HEK293 (cell line): ENCODE measurements at regions not wholly inside any gene's neighbourhood (a gene's known extent, or its start where the extent isn't known, plus 50 kb on each side); places are given as distances from the start of the nearest gene placed in this dataset.

Experiments
- CTCF ChIA-PET: fragments of 350-600 bp; formaldehyde crosslinking; extraction: SDS; loops from one replicate; lab custom pipeline; 2021; ENCODE audit warnings: antibody characterized with exemption; lab: Yijun Ruan, JAX
- POLR2A ChIA-PET: fragments of 300-600 bp; formaldehyde crosslinking; extraction: SDS; loops from one replicate; lab custom pipeline; 2020; ENCODE audit warnings: antibody characterized with exemption, inconsistent platforms; lab: Yijun Ruan, JAX
- H3K27ac ChIP-seq: fragments of 200-500 bp; sonication (Bioruptor generic); 2 replicates; pipeline ENCODE4 v1.5.1; 2014; ENCODE audit warnings: low read depth, low read length, control low read depth, inconsistent platforms; ENCODE audit errors: extremely low read depth
- H3K36me3 ChIP-seq, 2 experiments: fragments of 200-500 bp in 1 of 2; sonication (Bioruptor generic) in 1 of 2; 1 replicate in 1 of 2; 2 replicates in 1 of 2; pipeline ENCODE4 v1.5.1; 2014 to 2017; ENCODE audit warnings: inconsistent platforms in 2 of 2, low read length in 2 of 2; ENCODE audit not compliant: control insufficient read depth in 2 of 2, insufficient read depth in 1 of 2
- H3K4me1 ChIP-seq: fragments of 200-500 bp; sonication (Bioruptor generic); 2 replicates; pipeline ENCODE4 v1.5.1; 2014; ENCODE audit warnings: mild to moderate bottlenecking, low read length, inconsistent platforms; ENCODE audit not compliant: control insufficient read depth, insufficient read depth
- H3K4me3 ChIP-seq: 2 replicates; pipeline ENCODE4 v1.5.1; 2011; ENCODE audit warnings: low read depth, mild to moderate bottlenecking, control low read depth, low read length, moderate library complexity
- H3K9me3 ChIP-seq: fragments of 200-500 bp; sonication (Bioruptor generic); 2 replicates; pipeline ENCODE4 v1.5.1; 2014; ENCODE audit warnings: low read depth, low read length, inconsistent platforms; ENCODE audit not compliant: control insufficient read depth, insufficient read depth
- FEZF1 ChIP-seq: fragments of 450-650 bp; formaldehyde crosslinking; IDR thresholded peaks from 2 replicates; pipeline ENCODE4 v1.5.1; 2016; ENCODE audit warnings: missing biosample characterization, missing genetic modification characterization
- GFI1B ChIP-seq: fragments of 450-650 bp; formaldehyde crosslinking; IDR thresholded peaks from 2 replicates; pipeline ENCODE4 v1.5.1; 2016; ENCODE audit warnings: missing biosample characterization, missing genetic modification characterization
- HOXA7 ChIP-seq: sonication (generic); formaldehyde crosslinking; IDR thresholded peaks from 2 replicates; pipeline ENCODE4 v1.8.1; 2022; ENCODE audit warnings: missing genetic modification reagents, borderline replicate concordance
- HOXC10 ChIP-seq: sonication (generic); formaldehyde crosslinking; IDR thresholded peaks from 2 replicates; pipeline ENCODE4 v1.8.1; 2023; ENCODE audit warnings: mild to moderate bottlenecking, missing genetic modification reagents
- SCRT1 ChIP-seq: fragments of 450-650 bp; formaldehyde crosslinking; IDR thresholded peaks from 2 replicates; pipeline ENCODE4 v1.5.1; 2016; ENCODE audit warnings: missing biosample characterization, missing genetic modification characterization, borderline replicate concordance
- SP7 ChIP-seq: fragments of 450-650 bp; formaldehyde crosslinking; IDR thresholded peaks from 2 replicates; pipeline ENCODE4 v1.5.1; 2016; ENCODE audit warnings: missing biosample characterization, missing genetic modification characterization
- YY1 ChIP-seq: fragments of 450-650 bp; formaldehyde crosslinking; IDR thresholded peaks from 2 replicates; pipeline ENCODE4 v1.5.1; 2018; ENCODE audit warnings: missing biosample characterization, missing genetic modification characterization
- ZBTB48 ChIP-seq: fragments of 450-650 bp; formaldehyde crosslinking; IDR thresholded peaks from 2 replicates; pipeline ENCODE4 v1.5.1; 2016; ENCODE audit warnings: missing biosample characterization, missing genetic modification characterization
- ZFP3 ChIP-seq: fragments of 450-650 bp; formaldehyde crosslinking; IDR thresholded peaks from 2 replicates; pipeline ENCODE4 v1.5.1; 2016; ENCODE audit warnings: low read depth, missing biosample characterization, missing genetic modification characterization
- ZNF114 ChIP-seq: fragments of 450-650 bp; formaldehyde crosslinking; IDR thresholded peaks from 2 replicates; pipeline ENCODE4 v1.5.0; 2017; ENCODE audit warnings: missing biosample characterization, missing genetic modification characterization
- ZNF121 ChIP-seq: fragments of 450-650 bp; formaldehyde crosslinking; IDR thresholded peaks from 2 replicates; pipeline ENCODE4 v1.5.1; 2016; ENCODE audit warnings: missing biosample characterization, missing genetic modification characterization
- ZNF2 ChIP-seq: fragments of 450-650 bp; formaldehyde crosslinking; IDR thresholded peaks from 2 replicates; pipeline ENCODE4 v1.5.1; 2016; ENCODE audit warnings: missing biosample characterization, missing genetic modification characterization
- ZNF223 ChIP-seq: fragments of 450-650 bp; formaldehyde crosslinking; IDR thresholded peaks from 2 replicates; pipeline ENCODE4 v1.5.1; 2016; ENCODE audit warnings: missing biosample characterization, missing genetic modification characterization
- ZNF23 ChIP-seq: fragments of 450-650 bp; formaldehyde crosslinking; IDR thresholded peaks from 2 replicates; pipeline ENCODE4 v1.5.1; 2016; ENCODE audit warnings: missing biosample characterization, missing genetic modification characterization, borderline replicate concordance
- ZNF239 ChIP-seq: fragments of 450-650 bp; formaldehyde crosslinking; IDR thresholded peaks from 2 replicates; pipeline ENCODE4 v1.5.1; 2016; ENCODE audit warnings: missing biosample characterization, missing genetic modification characterization
- ZNF274 ChIP-seq, 2 experiments: fragments of 200-500 bp in 1 of 2; fragments of 450-650 bp in 1 of 2; sonication (Bioruptor generic) in 1 of 2; formaldehyde crosslinking in 1 of 2; IDR thresholded peaks; 2 replicates each; pipeline versions ENCODE4 v1.5.1 to v1.6.1; 2014 to 2016; ENCODE audit warnings: borderline replicate concordance in 1 of 2, inconsistent platforms in 1 of 2, low read length in 1 of 2, missing biosample characterization in 1 of 2, missing genetic modification characterization in 1 of 2
- ZNF366 ChIP-seq: fragments of 450-650 bp; formaldehyde crosslinking; conservative IDR thresholded peaks from 2 replicates; pipeline ENCODE4 v1.5.1; 2016; ENCODE audit warnings: missing biosample characterization, missing genetic modification characterization
- ZNF391 ChIP-seq: fragments of 450-650 bp; formaldehyde crosslinking; IDR thresholded peaks from 2 replicates; pipeline ENCODE4 v1.5.1; 2016; ENCODE audit warnings: low read depth, missing biosample characterization, missing genetic modification characterization, borderline replicate concordance
- ZNF404 ChIP-seq: fragments of 450-650 bp; formaldehyde crosslinking; IDR thresholded peaks from 2 replicates; pipeline ENCODE4 v1.5.1; 2017; ENCODE audit warnings: missing biosample characterization, missing genetic modification characterization
- ZNF48 ChIP-seq: fragments of 450-650 bp; formaldehyde crosslinking; IDR thresholded peaks from 2 replicates; pipeline ENCODE4 v1.5.1; 2016; ENCODE audit warnings: missing biosample characterization, missing genetic modification characterization
- ZNF626 ChIP-seq: fragments of 450-650 bp; sonication (Bioruptor Pico); formaldehyde crosslinking; IDR thresholded peaks from 2 replicates; pipeline ENCODE4 v1.5.1; 2018; ENCODE audit warnings: missing biosample characterization, missing genetic modification characterization, inconsistent platforms
- ZNF629 ChIP-seq: fragments of 450-650 bp; formaldehyde crosslinking; IDR thresholded peaks from 2 replicates; pipeline ENCODE4 v1.5.1; 2017; ENCODE audit warnings: missing biosample characterization, missing genetic modification characterization
- ZNF776 ChIP-seq: fragments of 450-650 bp; formaldehyde crosslinking; IDR thresholded peaks from 2 replicates; pipeline ENCODE4 v1.5.0; 2017; ENCODE audit warnings: missing biosample characterization, missing genetic modification characterization, borderline replicate concordance
- ZNF830 ChIP-seq: fragments of 450-650 bp; IDR thresholded peaks from 2 replicates; pipeline ENCODE4 v1.5.0; 2018; ENCODE audit warnings: missing biosample characterization, missing genetic modification characterization, low read depth, mild to moderate bottlenecking, moderate library complexity
- TF ChIP-seq, protein P1 (sequence below): fragments of 450-650 bp; formaldehyde crosslinking; IDR thresholded peaks from 2 replicates; pipeline ENCODE4 v1.5.1; 2017; ENCODE audit warnings: missing biosample characterization, missing genetic modification characterization
- TF ChIP-seq, protein P2 (sequence below): fragments of 450-650 bp; formaldehyde crosslinking; IDR thresholded peaks from 2 replicates; pipeline ENCODE4 v1.5.1; 2016; ENCODE audit warnings: missing biosample characterization, missing genetic modification characterization
- TF ChIP-seq, protein P3 (sequence below): fragments of 450-650 bp; formaldehyde crosslinking; IDR thresholded peaks from 2 replicates; pipeline ENCODE4 v1.5.1; 2016; ENCODE audit warnings: missing biosample characterization, missing genetic modification characterization
- TF ChIP-seq, protein P4 (sequence below): fragments of 450-650 bp; formaldehyde crosslinking; IDR thresholded peaks from 2 replicates; pipeline ENCODE4 v1.5.1; 2016; ENCODE audit warnings: missing biosample characterization, missing genetic modification characterization
- TF ChIP-seq, protein P5 (sequence below): fragments of 450-650 bp; formaldehyde crosslinking; IDR thresholded peaks from 2 replicates; pipeline ENCODE4 v1.5.1; 2016; ENCODE audit warnings: missing biosample characterization, missing genetic modification characterization
- TF ChIP-seq, protein P6 (sequence below): IDR thresholded peaks from 2 replicates; pipeline ENCODE4 v1.6.1; 2011; ENCODE audit warnings: mild to moderate bottlenecking, low read depth, low read length, borderline replicate concordance

DNA sequence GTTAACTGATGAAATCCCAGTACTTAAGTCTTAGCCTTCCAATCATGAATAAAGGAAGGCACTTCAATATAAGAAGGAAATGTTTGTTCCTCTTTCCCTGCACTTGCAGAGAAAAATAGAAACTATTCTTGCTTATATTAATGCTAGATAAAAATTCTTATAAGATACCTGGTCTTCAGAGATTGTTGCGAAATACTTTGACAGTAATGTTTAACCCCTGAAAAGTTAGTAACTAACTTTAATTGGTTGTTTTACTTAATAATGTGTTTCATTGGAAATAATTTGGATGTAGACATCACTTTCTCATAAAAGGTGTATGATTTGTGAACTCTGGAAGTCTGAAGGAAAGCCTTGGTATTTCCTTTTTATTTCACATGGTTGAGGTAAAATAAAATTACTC, 294.2 kb upstream of the SYNCRIP start:
- CTCF ChIA-PET, result interaction anchor here (0.9 kb wide), 1 partner anchor 14 kb away, joined by 3 read pairs; no protein-coding TSS in a partner anchor
- Histone ChIP-seq H3K9me3 (no peaks in the 10 kb centered on the region), H3K27ac (no peak overlapping the region), H3K4me1 (no peaks in the 10 kb centered on the region), H3K4me3 (no peak overlapping the region), H3K36me3 (no peaks in the 10 kb centered on the region)
- POLR2A ChIA-PET, result no interaction called here
- no peak for TF ChIP-seq SP7 (tag by site-specific recombination)
- no peak for TF ChIP-seq ZNF121 (tag by site-specific recombination)
- TF ChIP-seq, protein P1, sequence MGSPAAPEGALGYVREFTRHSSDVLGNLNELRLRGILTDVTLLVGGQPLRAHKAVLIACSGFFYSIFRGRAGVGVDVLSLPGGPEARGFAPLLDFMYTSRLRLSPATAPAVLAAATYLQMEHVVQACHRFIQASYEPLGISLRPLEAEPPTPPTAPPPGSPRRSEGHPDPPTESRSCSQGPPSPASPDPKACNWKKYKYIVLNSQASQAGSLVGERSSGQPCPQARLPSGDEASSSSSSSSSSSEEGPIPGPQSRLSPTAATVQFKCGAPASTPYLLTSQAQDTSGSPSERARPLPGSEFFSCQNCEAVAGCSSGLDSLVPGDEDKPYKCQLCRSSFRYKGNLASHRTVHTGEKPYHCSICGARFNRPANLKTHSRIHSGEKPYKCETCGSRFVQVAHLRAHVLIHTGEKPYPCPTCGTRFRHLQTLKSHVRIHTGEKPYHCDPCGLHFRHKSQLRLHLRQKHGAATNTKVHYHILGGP (tag by site-specific recombination), result no peak
- no peak for TF ChIP-seq HOXC10 (CRISPR knock-in tag)
- no peak for TF ChIP-seq ZFP3 (tag by site-specific recombination)
- no peak for TF ChIP-seq FEZF1 (tag by site-specific recombination)
- no peak for TF ChIP-seq ZNF23
- no peak for TF ChIP-seq ZNF404 (tag by site-specific recombination)
- no peak for TF ChIP-seq ZBTB48
- no peak for TF ChIP-seq ZNF776
- no peak for TF ChIP-seq ZNF626 (tag by site-specific recombination)
- TF ChIP-seq, protein P2, sequence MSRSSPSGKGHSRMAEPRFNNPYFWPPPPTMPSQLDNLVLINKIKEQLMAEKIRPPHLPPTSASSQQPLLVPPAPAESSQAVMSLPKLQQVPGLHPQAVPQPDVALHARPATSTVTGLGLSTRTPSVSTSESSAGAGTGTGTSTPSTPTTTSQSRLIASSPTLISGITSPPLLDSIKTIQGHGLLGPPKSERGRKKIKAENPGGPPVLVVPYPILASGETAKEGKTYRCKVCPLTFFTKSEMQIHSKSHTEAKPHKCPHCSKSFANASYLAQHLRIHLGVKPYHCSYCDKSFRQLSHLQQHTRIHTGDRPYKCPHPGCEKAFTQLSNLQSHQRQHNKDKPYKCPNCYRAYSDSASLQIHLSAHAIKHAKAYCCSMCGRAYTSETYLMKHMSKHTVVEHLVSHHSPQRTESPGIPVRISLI (tag by site-specific recombination), result no peak
- TF ChIP-seq ZNF391 (tag by site-specific recombination), result no peak
- TF ChIP-seq, protein P3, sequence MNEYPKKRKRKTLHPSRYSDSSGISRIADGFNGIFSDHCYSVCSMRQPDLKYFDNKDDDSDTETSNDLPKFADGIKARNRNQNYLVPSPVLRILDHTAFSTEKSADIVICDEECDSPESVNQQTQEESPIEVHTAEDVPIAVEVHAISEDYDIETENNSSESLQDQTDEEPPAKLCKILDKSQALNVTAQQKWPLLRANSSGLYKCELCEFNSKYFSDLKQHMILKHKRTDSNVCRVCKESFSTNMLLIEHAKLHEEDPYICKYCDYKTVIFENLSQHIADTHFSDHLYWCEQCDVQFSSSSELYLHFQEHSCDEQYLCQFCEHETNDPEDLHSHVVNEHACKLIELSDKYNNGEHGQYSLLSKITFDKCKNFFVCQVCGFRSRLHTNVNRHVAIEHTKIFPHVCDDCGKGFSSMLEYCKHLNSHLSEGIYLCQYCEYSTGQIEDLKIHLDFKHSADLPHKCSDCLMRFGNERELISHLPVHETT (tag by site-specific recombination), result no peak
- TF ChIP-seq ZNF48 (tag by site-specific recombination), result no peak
- no peak for TF ChIP-seq SCRT1 (tag by site-specific recombination)
- TF ChIP-seq ZNF2 (tag by site-specific recombination), result no peak

DNA sequence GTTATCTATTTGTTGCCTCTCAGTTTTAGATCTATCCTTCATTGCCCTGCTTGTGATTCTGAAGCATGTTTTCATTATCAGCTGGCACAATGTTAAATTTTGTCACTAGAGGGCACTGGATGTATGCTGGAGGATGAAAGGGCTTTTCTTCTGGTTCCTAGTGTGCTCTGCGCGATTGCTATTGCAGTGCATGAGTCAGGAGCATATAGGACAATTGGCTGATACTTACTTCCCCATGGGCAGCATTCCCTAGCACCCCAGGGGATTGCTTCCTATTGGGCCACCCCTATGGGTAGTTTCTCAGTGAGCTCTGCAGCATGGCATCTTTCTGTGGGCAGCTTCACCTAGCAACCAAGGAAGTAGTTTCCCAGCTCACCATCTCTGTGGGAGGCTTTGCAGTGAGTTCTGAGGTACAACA, 280.3 kb upstream of the SYNCRIP start:
- no peaks in the 10 kb centered on the region for H3K4me1 ChIP-seq
- no peak overlapping the region for H3K4me3 ChIP-seq
- no peak overlapping the region for H3K27ac ChIP-seq
- no peaks in the 10 kb centered on the region for H3K9me3 ChIP-seq
- H3K36me3 ChIP-seq, result no peaks in the 10 kb centered on the region
- ChIA-PET POLR2A (interaction anchor here (1.5 kb wide), 1 partner anchor 280 kb away, joined by 6 read pairs; the partner anchor contains the start of gene SYNCRIP), CTCF (interaction anchor here (0.5 to 2.4 kb wide), 19 partner anchors 9 to 1109 kb away, joined by 3 to 9 read pairs (median 4); partner anchors contain the start of gene HTR1E)
- TF ChIP-seq ZNF239 (tag by site-specific recombination) (no peak), ZNF830 (no peak), GFI1B (tag by site-specific recombination) (no peak), ZNF274 (IDR thresholded peaks at IDR 0.05; ENCODE audit: low read length) (no peak), ZNF274 (tag by site-specific recombination; IDR thresholded peaks at IDR 0.05; ENCODE audit: borderline replicate concordance) (no peak), ZNF366 (tag by site-specific recombination) (no peak), ZNF629 (tag by site-specific recombination) (no peak), HOXA7 (CRISPR knock-in tag) (no peak), ZNF114 (no peak), ZNF223 (no peak), YY1 (tag by site-specific recombination) (no peak)
- TF ChIP-seq, protein P4, sequence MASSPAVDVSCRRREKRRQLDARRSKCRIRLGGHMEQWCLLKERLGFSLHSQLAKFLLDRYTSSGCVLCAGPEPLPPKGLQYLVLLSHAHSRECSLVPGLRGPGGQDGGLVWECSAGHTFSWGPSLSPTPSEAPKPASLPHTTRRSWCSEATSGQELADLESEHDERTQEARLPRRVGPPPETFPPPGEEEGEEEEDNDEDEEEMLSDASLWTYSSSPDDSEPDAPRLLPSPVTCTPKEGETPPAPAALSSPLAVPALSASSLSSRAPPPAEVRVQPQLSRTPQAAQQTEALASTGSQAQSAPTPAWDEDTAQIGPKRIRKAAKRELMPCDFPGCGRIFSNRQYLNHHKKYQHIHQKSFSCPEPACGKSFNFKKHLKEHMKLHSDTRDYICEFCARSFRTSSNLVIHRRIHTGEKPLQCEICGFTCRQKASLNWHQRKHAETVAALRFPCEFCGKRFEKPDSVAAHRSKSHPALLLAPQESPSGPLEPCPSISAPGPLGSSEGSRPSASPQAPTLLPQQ (tag by site-specific recombination), result no peak
- TF ChIP-seq, protein P5, sequence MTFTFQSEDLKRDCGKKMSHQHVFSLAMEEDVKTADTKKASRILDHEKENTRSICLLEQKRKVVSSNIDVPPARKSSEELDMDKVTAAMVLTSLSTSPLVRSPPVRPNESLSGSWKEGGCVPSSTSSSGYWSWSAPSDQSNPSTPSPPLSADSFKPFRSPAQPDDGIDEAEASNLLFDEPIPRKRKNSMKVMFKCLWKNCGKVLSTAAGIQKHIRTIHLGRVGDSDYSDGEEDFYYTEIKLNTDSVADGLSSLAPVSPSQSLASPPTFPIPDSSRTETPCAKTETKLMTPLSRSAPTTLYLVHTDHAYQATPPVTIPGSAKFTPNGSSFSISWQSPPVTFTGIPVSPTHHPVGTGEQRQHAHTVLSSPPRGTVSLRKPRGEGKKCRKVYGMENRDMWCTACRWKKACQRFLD, result no peak
- TF ChIP-seq, protein P6, sequence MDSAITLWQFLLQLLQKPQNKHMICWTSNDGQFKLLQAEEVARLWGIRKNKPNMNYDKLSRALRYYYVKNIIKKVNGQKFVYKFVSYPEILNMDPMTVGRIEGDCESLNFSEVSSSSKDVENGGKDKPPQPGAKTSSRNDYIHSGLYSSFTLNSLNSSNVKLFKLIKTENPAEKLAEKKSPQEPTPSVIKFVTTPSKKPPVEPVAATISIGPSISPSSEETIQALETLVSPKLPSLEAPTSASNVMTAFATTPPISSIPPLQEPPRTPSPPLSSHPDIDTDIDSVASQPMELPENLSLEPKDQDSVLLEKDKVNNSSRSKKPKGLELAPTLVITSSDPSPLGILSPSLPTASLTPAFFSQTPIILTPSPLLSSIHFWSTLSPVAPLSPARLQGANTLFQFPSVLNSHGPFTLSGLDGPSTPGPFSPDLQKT, result no peak
